NCI-H1694 (cell line): ENCODE measurements at regions not wholly inside any gene's neighbourhood (a gene's known extent, or its start where the extent isn't known, plus 50 kb on each side); places are given as distances from the start of the nearest gene placed in this dataset.

ENCODE experiments used
- DNase-seq: peaks from one replicate; lab custom pipeline; 2025; lab: John Stamatoyannopoulos, UW

GRCh38 chr22:49192180-49192856 is 635.4 kb downstream of the BRD1 start:
- DNase-seq, result no peak

GRCh38 chr22:49191506-49191980 is 636.1 kb downstream of the BRD1 start:
- no peak for DNase-seq

- DNase-seq, result no peak
Observed at GRCh38 chr22:49190816-49191505, 636.7 kb downstream of the BRD1 start.

GRCh38 chr22:49189871-49190270 is 637.8 kb downstream of the BRD1 start:
- DNase-seq, result no peak

- no peak for DNase-seq
Observed at GRCh38 chr22:49188591-49188990, 639.1 kb downstream of the BRD1 start.

- no peak for DNase-seq
Observed at GRCh38 chr22:49188091-49188490, 639.6 kb downstream of the BRD1 start.

- DNase-seq, result no peak
Observed at GRCh38 chr22:49186762-49187161, 640.9 kb downstream of the BRD1 start.

GRCh38 chr22:49186293-49186692 is 641.4 kb downstream of the BRD1 start:
- DNase-seq, result no peak

- DNase-seq, result no peak
Observed at GRCh38 chr22:49185312-49185969, 642.2 kb downstream of the BRD1 start.

- no peak for DNase-seq
Observed at GRCh38 chr22:49184736-49185135, 642.9 kb downstream of the BRD1 start.

GRCh38 chr22:49183826-49184216 is 643.9 kb downstream of the BRD1 start:
- no peak for DNase-seq

- DNase-seq, result no peak
Observed at GRCh38 chr22:49183208-49183825, 644.4 kb downstream of the BRD1 start.

GRCh38 chr22:49182416-49182815 is 645.3 kb downstream of the BRD1 start:
- no peak for DNase-seq

GRCh38 chr22:49181942-49182341 is 645.7 kb downstream of the BRD1 start:
- DNase-seq, result no peak

GRCh38 chr22:49181431-49181830 is 646.2 kb downstream of the BRD1 start:
- DNase-seq, result no peak

- DNase-seq, result no peak
Observed at GRCh38 chr22:49180683-49181024, 647.0 kb downstream of the BRD1 start.

GRCh38 chr22:49179886-49180682 is 647.6 kb downstream of the BRD1 start:
- DNase-seq, result no peak

- DNase-seq, result no peak
Observed at GRCh38 chr22:49179175-49179574, 648.5 kb downstream of the BRD1 start.

GRCh38 chr22:49178246-49179005 is 649.2 kb downstream of the BRD1 start:
- no peak for DNase-seq

GRCh38 chr22:49177666-49178065 is 650.0 kb downstream of the BRD1 start:
- no peak for DNase-seq

- DNase-seq, result no peak
Observed at GRCh38 chr22:49176956-49177355, 650.7 kb downstream of the BRD1 start.
